NT2/D1 (cell line): ENCODE measurements at regions not wholly inside any gene's neighbourhood (a gene's known extent, or its start where the extent isn't known, plus 50 kb on each side); places are given as distances from the start of the nearest gene placed in this dataset.

Experiments
- SUZ12 ChIP-seq: IDR thresholded peaks from 2 replicates; pipeline ENCODE4 v1.6.1; 2011; ENCODE audit not compliant: insufficient read length, insufficient read depth; ENCODE audit errors: extremely low read depth
- ZNF274 ChIP-seq: IDR thresholded peaks from 2 replicates; pipeline ENCODE4 v1.6.1; 2011; ENCODE audit warnings: mild to moderate bottlenecking, low read depth, low read length

DNA sequence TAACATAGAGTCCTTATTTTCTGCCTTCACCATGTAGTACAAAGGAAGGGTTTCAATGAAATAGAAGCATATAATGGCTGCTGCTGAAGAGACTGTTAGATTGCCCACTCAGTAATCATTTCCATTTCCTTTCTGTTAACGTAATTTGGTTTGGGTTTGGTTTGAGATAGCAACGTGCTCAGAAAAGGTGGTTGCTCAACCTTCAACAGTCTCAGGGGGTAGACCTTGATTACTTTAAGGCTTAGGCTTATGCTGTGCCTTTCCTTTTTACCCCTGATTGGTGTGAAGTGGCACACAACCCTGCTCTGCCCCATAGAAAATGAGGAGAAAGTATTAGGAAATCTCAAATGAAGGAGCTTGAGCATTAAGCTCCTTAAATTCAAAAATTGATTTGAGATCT lies 163.7 kb upstream of the TP63 start:
- TF ChIP-seq ZNF274 (no peak), SUZ12 (no peak)
